ENCODE measurements at regions not wholly inside any gene's neighbourhood (a gene's known extent, or its start where the extent isn't known, plus 50 kb on each side); places are given as distances from the start of the nearest gene placed in this dataset.

GRCh38 chr1:209342441-209343175 lies 240.9 kb upstream of the CAMK1G start:
- TF ChIP-seq CTCF (IDR thresholded peaks at IDR 0.05; ENCODE audit: borderline replicate concordance, extremely low read depth, low read length, poor library complexity, severe bottlenecking) (no peak), EZH2 (IDR thresholded peaks at IDR 0.05; ENCODE audit: borderline replicate concordance, low read depth, low read length, severe bottlenecking) (no peak)

Data from DND-41 (cell line).